ENCODE measurements at regions not wholly inside any gene's neighbourhood (a gene's known extent, or its start where the extent isn't known, plus 50 kb on each side); places are given as distances from the start of the nearest gene placed in this dataset.

- TF ChIP-seq CTCF (IDR thresholded peaks at IDR 0.05; ENCODE audit: insufficient read depth, low read length, poor library complexity, severe bottlenecking): no peak
- Histone ChIP-seq H3K36me3 (ENCODE audit: control insufficient read depth, insufficient read depth, low read length) (no peaks in the 10 kb centered on the region), H3K27me3 (ENCODE audit: control insufficient read depth, insufficient read depth, low read length) (no peaks in the 10 kb centered on the region), H3K4me3 (ENCODE audit: low read depth, low read length) (no peak overlapping the region)
- DNase-seq (ENCODE audit: low read depth): no peak
These were observed 50.7 kb upstream of the SIAH1 start for GRCh38 chr16:48435906-48436305.

- Histone ChIP-seq H3K36me3 (ENCODE audit: control insufficient read depth, insufficient read depth, low read length) (no peaks in the 10 kb centered on the region), H3K4me3 (ENCODE audit: low read depth, low read length) (no peak overlapping the region), H3K27me3 (ENCODE audit: control insufficient read depth, insufficient read depth, low read length) (no peaks in the 10 kb centered on the region)
- no peak for DNase-seq (ENCODE audit: low read depth)
- no peak for TF ChIP-seq CTCF (IDR thresholded peaks at IDR 0.05; ENCODE audit: insufficient read depth, low read length, poor library complexity, severe bottlenecking)
These were observed 50.1 kb upstream of the SIAH1 start for GRCh38 chr16:48435318-48435680.

All from kidney epithelial cell (primary cell).